ENCODE measurements at regions not wholly inside any gene's neighbourhood (a gene's known extent, or its start where the extent isn't known, plus 50 kb on each side); places are given as distances from the start of the nearest gene placed in this dataset.

DNA sequence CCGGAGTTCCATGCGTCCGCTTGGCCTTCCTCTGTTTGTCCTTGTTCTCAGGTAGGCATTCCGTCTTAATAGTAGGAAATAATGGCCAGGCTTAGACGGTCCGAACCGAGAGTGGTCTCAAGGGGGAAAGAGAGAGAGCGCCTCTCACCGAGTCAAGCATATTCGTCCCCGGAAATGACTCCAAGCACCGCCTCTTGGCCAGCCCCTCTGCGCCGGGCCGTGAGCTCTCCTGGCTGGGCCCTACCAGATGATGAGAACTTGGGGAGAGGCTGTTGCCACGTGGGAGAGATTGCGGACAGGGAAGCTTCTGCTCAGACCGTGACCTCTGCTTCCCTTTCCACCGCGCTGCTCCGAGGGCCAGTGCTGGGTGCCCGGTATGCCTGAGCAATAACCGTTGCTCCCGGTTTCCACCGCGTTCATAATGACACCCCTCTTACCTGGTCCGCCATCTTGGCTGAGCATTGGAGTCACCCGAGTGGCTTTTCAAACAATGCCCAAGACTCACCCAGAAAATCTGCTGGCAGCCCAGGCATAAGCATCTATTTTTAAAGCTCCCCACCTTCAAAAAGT lies 251.1 kb upstream of the SHH start:
- TF ChIP-seq, protein P1, sequence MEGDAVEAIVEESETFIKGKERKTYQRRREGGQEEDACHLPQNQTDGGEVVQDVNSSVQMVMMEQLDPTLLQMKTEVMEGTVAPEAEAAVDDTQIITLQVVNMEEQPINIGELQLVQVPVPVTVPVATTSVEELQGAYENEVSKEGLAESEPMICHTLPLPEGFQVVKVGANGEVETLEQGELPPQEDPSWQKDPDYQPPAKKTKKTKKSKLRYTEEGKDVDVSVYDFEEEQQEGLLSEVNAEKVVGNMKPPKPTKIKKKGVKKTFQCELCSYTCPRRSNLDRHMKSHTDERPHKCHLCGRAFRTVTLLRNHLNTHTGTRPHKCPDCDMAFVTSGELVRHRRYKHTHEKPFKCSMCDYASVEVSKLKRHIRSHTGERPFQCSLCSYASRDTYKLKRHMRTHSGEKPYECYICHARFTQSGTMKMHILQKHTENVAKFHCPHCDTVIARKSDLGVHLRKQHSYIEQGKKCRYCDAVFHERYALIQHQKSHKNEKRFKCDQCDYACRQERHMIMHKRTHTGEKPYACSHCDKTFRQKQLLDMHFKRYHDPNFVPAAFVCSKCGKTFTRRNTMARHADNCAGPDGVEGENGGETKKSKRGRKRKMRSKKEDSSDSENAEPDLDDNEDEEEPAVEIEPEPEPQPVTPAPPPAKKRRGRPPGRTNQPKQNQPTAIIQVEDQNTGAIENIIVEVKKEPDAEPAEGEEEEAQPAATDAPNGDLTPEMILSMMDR (IDR thresholded peaks at IDR 0.05) = no peak
- TF ChIP-seq POLR2A (IDR thresholded peaks at IDR 0.05) (no peak), EP300 (IDR thresholded peaks at IDR 0.05) (no peak), POLR2AphosphoS5 (IDR thresholded peaks at IDR 0.05) (no peak)
- no peaks in the 10 kb centered on the region for H3K9me3 ChIP-seq
- no peaks in the 10 kb centered on the region for H3K27me3 ChIP-seq
- peaks cover 0 to 5% (median 0%) of the 10 kb centered on the region in 4 donors for H3K4me1 ChIP-seq
- H3K27ac ChIP-seq = no peak overlapping the region
- 94% methylated on average over 27 to 28 of the region's 28 CpGs for WGBS, 2 donors
- no peak for ATAC-seq (ENCODE audit: low FRiP score in 2 of 2)
- no peak for DNase-seq
- H3K36me3 ChIP-seq = no peaks in the 10 kb centered on the region
- no peak overlapping the region for H3K4me3 ChIP-seq

DNA sequence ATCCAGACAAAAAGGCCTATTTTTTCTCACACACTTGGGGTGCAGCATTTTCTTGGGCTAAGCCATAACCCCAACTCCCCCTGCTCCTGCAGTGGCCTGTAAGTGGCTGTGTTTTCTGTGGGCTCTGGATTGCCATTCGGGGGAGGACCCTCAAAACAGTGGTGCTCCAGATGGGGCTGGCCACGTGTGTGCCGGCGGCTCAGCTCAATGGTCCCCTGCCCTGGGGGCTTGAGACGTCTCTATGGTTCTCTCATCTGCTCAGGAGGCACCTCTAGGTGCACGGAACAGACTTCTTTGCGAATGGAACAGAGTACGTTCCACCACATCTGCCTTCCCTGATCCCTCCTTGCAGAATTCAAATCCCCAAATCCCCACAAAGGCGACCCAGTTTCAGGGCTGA lies 250.0 kb upstream of the SHH start:
- no peak for DNase-seq
- no peaks in the 10 kb centered on the region for H3K9me3 ChIP-seq
- TF ChIP-seq POLR2AphosphoS5 (IDR thresholded peaks at IDR 0.05) (no peak), POLR2A (IDR thresholded peaks at IDR 0.05) (no peak), EP300 (IDR thresholded peaks at IDR 0.05) (no peak)
- TF ChIP-seq, protein P1 (IDR thresholded peaks at IDR 0.05) = no peak
- no peak for ATAC-seq (ENCODE audit: low FRiP score in 2 of 2)
- no peak overlapping the region for H3K27ac ChIP-seq
- H3K27me3 ChIP-seq = no peaks in the 10 kb centered on the region
- H3K4me3 ChIP-seq = no peak overlapping the region
- H3K4me1 ChIP-seq = peaks cover 0 to 5% (median 0%) of the 10 kb centered on the region in 4 donors
- no peaks in the 10 kb centered on the region for H3K36me3 ChIP-seq
- 88 to 93% methylated on average over 8 to 9 of the region's 9 CpGs for WGBS, 2 donors

DNA sequence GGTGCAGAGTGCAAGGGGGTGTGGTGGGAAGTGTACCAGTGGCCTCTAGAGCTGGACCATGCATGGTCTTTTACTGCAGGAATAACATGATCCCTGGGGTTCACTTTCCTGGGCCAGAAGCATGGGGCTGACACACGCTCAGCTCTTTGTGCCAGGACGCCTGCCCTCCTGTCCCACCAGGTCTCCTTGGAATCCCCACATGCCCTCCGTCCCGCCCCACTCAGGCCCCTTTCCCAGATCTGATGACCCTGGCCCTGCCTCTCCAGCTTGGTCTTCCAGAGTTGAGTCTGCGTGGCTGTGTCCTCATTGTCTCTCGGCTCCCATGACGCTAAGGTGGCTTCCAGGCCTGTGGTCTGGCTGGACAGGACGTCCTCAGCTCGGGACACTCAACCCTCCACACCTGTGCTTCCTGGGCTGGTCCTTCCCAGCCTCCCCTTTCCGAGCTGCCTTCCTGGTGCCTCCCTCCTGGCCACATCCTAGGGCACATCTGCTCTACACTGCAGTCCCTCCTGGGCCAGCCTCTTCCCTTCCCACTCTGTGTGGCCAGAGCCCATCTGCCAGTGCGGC lies 249.5 kb upstream of the SHH start:
- WGBS, 2 donors = 91 to 93% methylated on average over 11 of the region's 11 CpGs
- H3K4me3 ChIP-seq = no peak overlapping the region
- no peak for DNase-seq

DNA sequence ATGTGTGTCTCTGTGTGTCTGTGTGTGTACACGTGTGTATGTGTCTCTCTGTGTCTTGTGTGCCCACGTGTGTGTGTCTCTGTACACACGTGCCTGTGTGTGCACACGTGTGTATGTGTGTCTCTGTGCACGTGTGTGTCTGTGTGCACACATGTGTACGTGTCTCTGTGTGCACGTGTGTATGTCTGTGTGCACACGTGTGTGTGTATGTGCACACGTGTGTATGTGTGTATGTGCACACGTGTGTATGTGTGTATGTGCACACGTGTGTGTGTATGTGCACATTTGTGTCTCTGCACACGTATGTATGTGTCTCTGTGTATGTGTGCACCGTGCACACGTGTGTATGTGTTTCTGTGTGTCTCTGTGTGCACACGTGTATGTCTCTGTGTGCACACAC lies 248.7 kb upstream of the SHH start:
- no peak for DNase-seq
- H3K27me3 ChIP-seq = no peaks in the 10 kb centered on the region
- H3K4me3 ChIP-seq = no peak overlapping the region
- peaks cover 0 to 5% (median 0%) of the 10 kb centered on the region in 4 donors for H3K4me1 ChIP-seq
- WGBS, 2 donors = 86 to 89% methylated on average over 15 of the region's 15 CpGs
- no peak for ATAC-seq (ENCODE audit: low FRiP score in 2 of 2)
- H3K9me3 ChIP-seq = no peaks in the 10 kb centered on the region
- no peak overlapping the region for H3K27ac ChIP-seq
- no peaks in the 10 kb centered on the region for H3K36me3 ChIP-seq
- TF ChIP-seq POLR2A (IDR thresholded peaks at IDR 0.05) (no peak), POLR2AphosphoS5 (IDR thresholded peaks at IDR 0.05) (no peak), EP300 (IDR thresholded peaks at IDR 0.05) (no peak)
- TF ChIP-seq, protein P1 (IDR thresholded peaks at IDR 0.05) = no peak

More for the DNA sequence above, 249.5 kb upstream of the SHH start:
- ATAC-seq (ENCODE audit: low FRiP score in 2 of 2) = no peak
- no peak for TF ChIP-seq EP300 (IDR thresholded peaks at IDR 0.05)
- H3K4me1 ChIP-seq = peaks cover 0 to 5% (median 0%) of the 10 kb centered on the region in 4 donors
- H3K27ac ChIP-seq = no peak overlapping the region
- no peaks in the 10 kb centered on the region for H3K27me3 ChIP-seq
- H3K9me3 ChIP-seq = no peaks in the 10 kb centered on the region
- no peaks in the 10 kb centered on the region for H3K36me3 ChIP-seq

DNA sequence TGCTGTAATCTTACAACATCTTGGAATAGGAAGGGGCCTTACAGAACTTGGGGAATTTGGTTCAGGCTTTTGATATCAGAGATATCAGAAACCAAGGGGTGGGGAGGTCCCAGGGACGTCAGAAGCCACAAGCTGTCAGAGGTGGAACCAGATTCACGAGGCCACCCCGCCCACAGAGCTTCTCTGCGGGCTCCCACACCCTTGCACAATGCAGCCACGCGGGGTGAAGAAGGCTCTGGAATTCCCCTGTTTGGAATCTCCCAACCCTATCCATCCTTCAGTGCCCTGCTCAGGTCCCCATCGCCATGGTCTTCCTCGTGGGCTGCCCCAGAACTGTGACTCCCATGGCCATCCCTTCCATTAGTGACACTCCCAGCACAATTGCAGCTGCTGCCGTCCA lies 247.1 kb upstream of the SHH start:
- no peaks in the 10 kb centered on the region for H3K4me1 ChIP-seq
- ATAC-seq (ENCODE audit: low FRiP score in 2 of 2) (no peak), DNase-seq (no peak)
- no peaks in the 10 kb centered on the region for H3K9me3 ChIP-seq
- H3K27me3 ChIP-seq = no peaks in the 10 kb centered on the region
- no peak overlapping the region for H3K4me3 ChIP-seq
- H3K27ac ChIP-seq = no peak overlapping the region
- TF ChIP-seq POLR2A (IDR thresholded peaks at IDR 0.05) (no peak), POLR2AphosphoS5 (IDR thresholded peaks at IDR 0.05) (no peak), EP300 (IDR thresholded peaks at IDR 0.05) (no peak)
- TF ChIP-seq, protein P1 (IDR thresholded peaks at IDR 0.05) = no peak
- H3K36me3 ChIP-seq = no peaks in the 10 kb centered on the region
- 79% methylated on average over 5 to 9 of the region's 9 CpGs for WGBS, 2 donors

All from upper lobe of left lung (tissue), 6 donors.